HUES6 (cell line): ENCODE measurements at regions not wholly inside any gene's neighbourhood (a gene's known extent, or its start where the extent isn't known, plus 50 kb on each side); places are given as distances from the start of the nearest gene placed in this dataset.
"Not testable (repeated sequence)": the region's sequence is repeated elsewhere in the genome, so short reads cannot be mapped to it uniquely, and the experiment has no call there.

Experiments
- H3K27ac ChIP-seq: 2 replicates; pipeline ENCODE4 v1.7.0; 2013; ENCODE audit warnings: low read depth, mild to moderate bottlenecking, low read length, inconsistent platforms
- H3K27me3 ChIP-seq: 2 replicates; pipeline ENCODE4 v1.6.1; 2013; ENCODE audit warnings: low read length; ENCODE audit not compliant: control insufficient read depth, insufficient read depth
- H3K36me3 ChIP-seq: 2 replicates; pipeline ENCODE4 v1.6.1; 2013; ENCODE audit warnings: low read length; ENCODE audit not compliant: control insufficient read depth, insufficient read depth
- H3K4me1 ChIP-seq: 2 replicates; pipeline ENCODE4 v1.6.1; 2013; ENCODE audit warnings: low read length; ENCODE audit not compliant: control insufficient read depth, insufficient read depth
- H3K4me3 ChIP-seq: 2 replicates; pipeline ENCODE4 v1.5.1; 2013; ENCODE audit warnings: low read depth, low read length
- H3K9ac ChIP-seq: one replicate; pipeline ENCODE4 v1.6.1; 2013; ENCODE audit warnings: mild to moderate bottlenecking, low read length
- H3K9me3 ChIP-seq: 2 replicates; pipeline ENCODE4 v1.6.1; 2013; ENCODE audit warnings: low read depth, low read length; ENCODE audit not compliant: control insufficient read depth, insufficient read depth

DNA sequence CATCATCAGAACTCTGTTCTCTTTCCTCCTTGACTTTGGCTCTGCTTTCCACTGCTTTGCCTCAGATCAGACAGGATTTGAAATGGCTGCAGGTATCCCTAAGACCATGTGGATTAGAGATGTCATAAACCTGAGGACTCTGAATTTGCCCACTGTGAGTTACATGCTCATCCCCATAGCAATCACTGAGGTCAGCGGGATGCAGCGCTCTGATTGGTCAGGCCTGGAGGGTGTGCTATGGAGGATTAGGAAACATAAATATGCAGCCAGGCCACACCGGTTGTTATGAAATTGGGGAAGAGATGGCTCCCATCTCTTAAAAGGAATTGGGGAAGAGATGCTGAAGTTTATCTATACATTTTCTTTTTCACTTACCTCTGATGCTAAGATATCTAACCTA, 73.7 kb upstream of the DNAJC10 start:
- Histone ChIP-seq H3K9ac (no peak overlapping the region), H3K4me1 (peaks cover 4% of the 10 kb centered on the region; the same call in 1 of the 2 replicates), H3K36me3 (no peaks in the 10 kb centered on the region), H3K27ac (no peak overlapping the region), H3K27me3 (no peaks in the 10 kb centered on the region), H3K9me3 (no peaks in the 10 kb centered on the region), H3K4me3 (no peak overlapping the region)

DNA sequence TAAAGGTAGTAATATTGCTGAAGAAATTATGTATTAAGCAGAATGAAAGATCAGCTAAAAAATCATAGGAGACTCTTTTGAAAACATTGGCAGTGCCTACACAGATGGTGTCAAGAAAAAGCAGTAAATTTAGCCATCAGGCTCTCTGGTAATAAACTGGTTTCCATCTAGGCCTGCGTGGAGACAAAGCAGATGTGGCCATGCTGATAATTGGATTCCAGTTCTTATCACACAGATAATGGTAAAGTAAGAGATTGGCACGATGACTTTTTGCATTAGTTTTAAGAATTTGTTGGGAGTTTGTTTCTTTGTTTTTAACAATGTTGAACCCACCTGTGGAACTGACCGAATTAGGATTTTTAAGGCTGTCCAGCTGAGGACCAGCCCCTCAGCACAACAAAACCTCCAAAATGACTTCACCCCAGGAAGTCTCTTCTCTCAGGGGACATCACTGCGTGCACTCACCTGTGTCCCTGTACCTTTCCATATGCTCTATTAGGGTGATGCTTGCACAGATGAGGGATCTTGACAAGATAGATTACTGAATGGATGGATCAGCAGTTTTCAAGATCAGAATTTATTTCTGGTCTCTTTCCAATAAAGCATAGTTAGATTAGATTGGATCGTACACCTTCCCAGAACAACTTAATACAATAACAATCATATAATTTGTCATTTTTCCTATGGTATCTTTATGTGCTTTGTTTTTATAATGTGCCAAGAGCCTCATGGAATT, 69.1 kb upstream of the DNAJC10 start:
- H3K27me3 ChIP-seq = no peaks in the 10 kb centered on the region
- H3K9ac ChIP-seq = no peak overlapping the region
- H3K9me3 ChIP-seq = no peaks in the 10 kb centered on the region
- H3K27ac ChIP-seq = no peak overlapping the region
- peaks cover 4% of the 10 kb centered on the region; the same call in 1 of the 2 replicates for H3K4me1 ChIP-seq
- no peak overlapping the region for H3K4me3 ChIP-seq
- H3K36me3 ChIP-seq = no peaks in the 10 kb centered on the region

GRCh38 chr2:182647499-182647787, 68.6 kb upstream of the DNAJC10 start:
- no peaks in the 10 kb centered on the region for H3K36me3 ChIP-seq
- no peak overlapping the region for H3K9ac ChIP-seq
- no peaks in the 10 kb centered on the region for H3K27me3 ChIP-seq
- peaks cover 4% of the 10 kb centered on the region; the same call in 1 of the 2 replicates for H3K4me1 ChIP-seq
- no peaks in the 10 kb centered on the region for H3K9me3 ChIP-seq
- no peak overlapping the region for H3K27ac ChIP-seq
- H3K4me3 ChIP-seq = no peak overlapping the region

DNA sequence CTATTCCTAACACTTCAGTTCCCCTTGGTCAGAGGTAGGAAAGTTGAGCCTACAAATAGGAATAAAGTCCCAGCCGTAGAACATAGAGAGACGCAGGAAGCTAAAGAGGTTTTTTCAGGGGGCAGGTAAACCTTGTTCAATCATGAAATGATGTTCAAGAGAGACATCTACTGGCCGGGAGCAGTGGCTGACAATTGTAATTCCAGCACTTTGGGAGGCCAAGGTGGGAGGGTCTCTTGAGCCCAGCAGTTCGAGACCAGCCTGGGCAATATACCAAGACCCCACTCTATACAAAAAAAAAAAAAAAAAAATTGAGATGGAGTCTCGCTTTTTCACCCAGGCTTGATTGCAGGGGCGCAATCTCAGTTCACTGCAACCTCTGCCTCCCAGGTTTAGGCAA, 66.7 kb upstream of the DNAJC10 start:
- H3K36me3 ChIP-seq = no peaks in the 10 kb centered on the region
- no peaks in the 10 kb centered on the region for H3K9me3 ChIP-seq
- no peak overlapping the region for H3K4me3 ChIP-seq
- H3K27me3 ChIP-seq = no peaks in the 10 kb centered on the region
- no peak overlapping the region for H3K9ac ChIP-seq
- H3K27ac ChIP-seq = no peak overlapping the region
- H3K4me1 ChIP-seq = no peaks in the 10 kb centered on the region

DNA sequence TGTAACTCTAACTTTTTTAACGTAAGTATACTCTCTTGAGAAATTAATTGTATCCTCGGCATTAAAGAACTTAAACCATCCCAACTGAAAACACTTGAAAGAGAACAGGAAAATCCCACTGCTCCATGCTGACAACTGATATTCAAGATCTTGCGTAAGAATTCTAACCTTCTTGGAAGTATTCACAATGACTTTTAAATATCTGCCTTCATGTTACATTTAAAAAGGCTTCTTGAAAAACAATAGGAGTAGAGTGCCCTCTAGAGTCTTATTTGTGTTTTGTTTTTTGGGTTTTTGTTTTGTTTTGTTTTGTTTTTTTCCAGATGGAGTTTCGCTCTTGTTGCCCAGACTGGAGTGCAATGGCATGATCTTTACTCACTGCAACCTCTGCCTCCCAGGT, 65.4 kb upstream of the DNAJC10 start:
- H3K9me3 ChIP-seq = no peaks in the 10 kb centered on the region
- H3K4me3 ChIP-seq = no peak overlapping the region
- H3K4me1 ChIP-seq = no peaks in the 10 kb centered on the region
- no peaks in the 10 kb centered on the region for H3K36me3 ChIP-seq
- H3K9ac ChIP-seq = no peak overlapping the region
- H3K27me3 ChIP-seq = no peaks in the 10 kb centered on the region
- no peak overlapping the region for H3K27ac ChIP-seq

DNA sequence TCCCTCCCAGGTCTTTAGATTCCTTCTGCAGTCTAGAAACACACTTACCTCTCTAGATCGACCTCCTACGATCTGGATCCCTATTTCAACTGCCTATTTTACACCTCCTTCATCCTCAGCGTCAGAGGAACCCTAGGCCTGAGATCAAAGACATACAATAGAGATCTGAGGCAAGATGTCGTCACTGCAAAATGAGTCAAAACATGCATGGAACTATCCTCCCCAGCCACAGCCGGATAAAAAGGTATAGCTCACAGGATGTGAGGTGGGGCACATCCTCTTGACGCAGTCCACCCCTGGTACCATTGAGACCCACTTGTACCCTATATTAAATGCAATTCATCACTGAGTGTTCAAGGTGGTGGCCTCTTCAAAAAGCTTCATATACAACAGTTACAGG, 63.7 kb upstream of the DNAJC10 start:
- Histone ChIP-seq H3K9ac (no peak overlapping the region), H3K27me3 (no peaks in the 10 kb centered on the region), H3K36me3 (no peaks in the 10 kb centered on the region), H3K4me1 (no peaks in the 10 kb centered on the region), H3K4me3 (no peak overlapping the region), H3K27ac (no peak overlapping the region), H3K9me3 (no peaks in the 10 kb centered on the region)

- no peak overlapping the region for H3K9ac ChIP-seq
- no peak overlapping the region for H3K4me3 ChIP-seq
- H3K4me1 ChIP-seq = no peaks in the 10 kb centered on the region
- H3K27ac ChIP-seq = no peak overlapping the region
- no peaks in the 10 kb centered on the region for H3K27me3 ChIP-seq
- no peaks in the 10 kb centered on the region for H3K9me3 ChIP-seq
- H3K36me3 ChIP-seq = no peaks in the 10 kb centered on the region
Measured at GRCh38 chr2:182655750-182656149, 60.3 kb upstream of the DNAJC10 start.

- no peaks in the 10 kb centered on the region for H3K27me3 ChIP-seq
Measured at GRCh38 chr2:182664212-182664611, 51.8 kb upstream of the DNAJC10 start.

GRCh38 chr2:182665500-182665899, 50.6 kb upstream of the DNAJC10 start:
- not testable (repeated sequence) for H3K4me3 ChIP-seq, H3K27me3 ChIP-seq, H3K36me3 ChIP-seq, H3K9ac ChIP-seq, H3K4me1 ChIP-seq, H3K27ac ChIP-seq, H3K9me3 ChIP-seq

More at GRCh38 chr2:182664212-182664611, 51.8 kb upstream of the DNAJC10 start:
- no peak overlapping the region for H3K4me3 ChIP-seq
- no peaks in the 10 kb centered on the region for H3K9me3 ChIP-seq
- no peak overlapping the region for H3K27ac ChIP-seq
- H3K9ac ChIP-seq = no peak overlapping the region
- H3K36me3 ChIP-seq = no peaks in the 10 kb centered on the region
- no peaks in the 10 kb centered on the region for H3K4me1 ChIP-seq
